ENCODE measurements at regions not wholly inside any gene's neighbourhood (a gene's known extent, or its start where the extent isn't known, plus 50 kb on each side); places are given as distances from the start of the nearest gene placed in this dataset.
"Not testable (repeated sequence)": the region's sequence is repeated elsewhere in the genome, so short reads cannot be mapped to it uniquely, and the experiment has no call there.

DNA sequence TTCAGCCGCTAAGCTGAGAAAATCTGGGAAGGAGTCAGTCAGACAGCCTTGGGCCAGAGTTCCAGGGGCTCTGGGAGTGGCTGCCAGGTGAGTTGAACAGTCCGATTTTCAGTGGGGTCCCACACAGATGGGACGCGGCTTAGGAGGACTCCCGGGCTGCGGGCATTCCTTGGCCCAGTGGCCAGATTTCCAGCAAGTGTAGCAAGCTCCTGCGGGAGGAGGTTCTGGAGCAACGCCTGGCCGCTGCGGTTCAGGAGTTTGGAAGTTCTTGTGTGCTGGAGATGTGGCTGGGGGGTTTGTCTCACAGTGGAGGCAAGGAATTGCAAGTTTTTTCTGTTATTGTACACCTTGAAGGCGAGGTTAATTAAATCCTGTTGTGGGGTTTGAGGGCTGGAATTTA, 1020.1 kb upstream of the MANEA start:
- DNase-seq (ENCODE audit: low read depth, low spot score), result not testable (repeated sequence)

DNA sequence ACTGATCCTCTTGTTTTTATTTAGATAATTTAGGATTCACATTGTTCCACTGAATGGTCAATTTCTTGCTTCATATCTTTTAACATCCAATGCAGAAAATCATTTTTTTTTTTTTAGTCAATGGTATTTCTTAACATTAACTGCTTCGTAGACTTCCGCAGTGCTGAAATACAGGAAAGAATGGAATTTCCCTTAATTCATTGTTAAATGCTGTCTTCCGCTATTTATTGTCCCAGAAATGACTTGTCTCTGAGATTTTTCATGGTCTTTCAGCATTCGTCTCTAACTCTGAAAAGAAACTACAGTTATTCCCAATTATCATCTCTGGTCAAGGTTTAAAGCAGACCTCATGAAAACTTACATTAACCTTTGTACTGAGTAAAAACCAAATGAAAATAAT, 1029.1 kb upstream of the MANEA start:
- no peak for DNase-seq (ENCODE audit: low read depth, low spot score)

DNA sequence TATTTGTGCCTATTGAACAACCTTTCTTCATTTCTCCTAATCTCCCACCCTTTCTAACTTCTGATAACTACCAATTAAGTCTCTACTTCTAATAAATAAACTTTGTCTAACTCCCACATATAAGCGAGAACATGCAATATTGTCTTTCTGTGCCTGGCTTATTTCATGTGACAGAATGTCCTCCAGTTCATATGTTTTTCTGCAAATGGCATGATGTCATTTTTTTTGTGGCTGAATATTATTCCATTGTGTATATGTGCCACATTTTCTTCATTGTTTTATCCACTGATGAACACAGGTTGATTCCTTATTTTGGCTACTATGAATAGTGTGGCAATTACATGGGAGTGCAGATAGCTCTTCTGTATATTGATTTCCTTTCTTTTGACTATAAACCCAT, 1041.5 kb upstream of the MANEA start:
- no peak for DNase-seq (ENCODE audit: low read depth, low spot score)

DNA sequence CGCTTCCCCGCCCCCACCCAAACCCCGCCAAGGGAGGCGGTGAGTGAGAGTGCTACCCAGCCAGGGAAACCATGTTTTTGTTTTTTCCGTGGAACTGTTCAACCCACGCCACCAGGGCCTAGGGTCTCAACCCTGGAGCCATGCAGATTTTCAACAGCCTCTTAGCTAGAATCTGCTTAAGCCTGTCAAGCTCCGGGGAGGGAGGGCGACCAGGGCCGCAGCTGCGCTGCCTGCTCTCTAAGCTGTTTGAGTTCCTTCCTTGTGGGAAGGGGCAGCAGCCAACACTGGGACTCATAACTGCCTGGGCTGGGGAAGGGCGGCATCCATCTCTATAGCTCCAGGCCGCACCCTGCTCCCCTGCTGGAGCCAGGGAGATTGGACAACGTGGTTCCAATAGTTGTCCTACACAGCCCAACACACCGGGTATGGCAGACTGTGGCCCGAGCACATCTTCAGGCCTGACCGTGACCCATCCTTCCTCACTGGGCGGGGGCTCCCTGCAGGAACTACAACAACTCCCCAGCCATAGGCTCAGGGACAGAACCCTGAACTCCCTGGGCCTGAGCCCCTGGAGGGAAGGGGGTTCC, 1065.7 kb upstream of the MANEA start:
- no peak for DNase-seq (ENCODE audit: low read depth, low spot score)

DNA sequence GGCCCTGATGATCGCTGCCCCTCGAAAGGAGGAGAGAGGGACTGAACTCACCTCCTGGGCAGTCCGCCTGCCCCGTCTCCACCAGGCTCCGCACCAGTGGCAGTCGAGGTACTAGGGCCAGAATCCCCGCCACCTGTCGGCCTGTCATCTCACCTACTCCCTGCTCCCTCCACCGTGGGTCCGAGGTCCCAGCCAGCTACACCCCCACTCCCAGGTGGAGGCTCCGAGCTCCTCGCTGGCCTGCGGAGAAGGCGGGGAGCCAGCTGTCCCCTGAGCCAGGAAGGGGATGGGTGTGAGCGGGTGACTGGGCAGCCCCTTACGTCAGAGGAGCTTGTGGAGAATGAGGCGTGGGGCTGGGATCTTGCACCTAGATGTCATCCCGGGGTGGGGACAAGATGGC, 1066.5 kb upstream of the MANEA start:
- DNase-seq (ENCODE audit: low read depth, low spot score), result no peak

DNA sequence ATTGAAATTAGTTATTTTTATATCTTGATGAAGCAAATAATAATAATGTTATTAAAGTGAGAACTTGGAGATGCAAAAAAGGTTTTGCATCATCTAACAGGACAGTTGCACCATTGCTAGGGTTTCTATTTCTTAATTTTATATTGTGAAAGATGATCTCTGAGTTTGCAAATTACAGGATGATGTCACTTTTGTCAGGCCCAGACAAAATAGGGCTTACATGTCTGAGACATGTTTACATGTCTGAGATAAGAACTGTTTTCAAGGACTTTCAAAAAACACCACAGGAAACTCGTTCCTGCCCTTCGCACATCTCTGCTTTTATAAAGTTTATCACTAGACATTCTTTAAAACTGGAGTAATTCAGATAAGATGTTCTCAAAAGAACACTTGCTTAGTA, 1075.8 kb upstream of the MANEA start:
- no peak for DNase-seq (ENCODE audit: low read depth, low spot score)

DNA sequence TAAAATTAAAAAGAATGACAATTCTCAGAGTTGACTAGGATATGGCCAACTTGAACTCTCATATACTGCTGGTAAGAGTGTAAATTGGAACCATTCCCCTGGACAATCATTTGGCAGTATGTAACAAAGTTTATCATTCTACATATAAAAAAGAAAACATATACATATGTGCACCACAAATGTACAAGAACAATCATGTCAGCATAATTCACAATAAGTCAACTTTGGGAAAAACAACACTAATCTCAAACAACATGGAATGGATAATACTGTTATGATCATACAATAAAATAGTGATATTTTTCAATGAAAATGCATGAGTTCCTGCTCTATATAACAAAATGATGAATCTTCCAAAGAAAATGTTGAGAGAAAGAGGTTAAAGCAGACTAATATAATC, 1078.7 kb upstream of the EPHA7 start:
- DNase-seq (ENCODE audit: low read depth, low spot score), result no peak

DNA sequence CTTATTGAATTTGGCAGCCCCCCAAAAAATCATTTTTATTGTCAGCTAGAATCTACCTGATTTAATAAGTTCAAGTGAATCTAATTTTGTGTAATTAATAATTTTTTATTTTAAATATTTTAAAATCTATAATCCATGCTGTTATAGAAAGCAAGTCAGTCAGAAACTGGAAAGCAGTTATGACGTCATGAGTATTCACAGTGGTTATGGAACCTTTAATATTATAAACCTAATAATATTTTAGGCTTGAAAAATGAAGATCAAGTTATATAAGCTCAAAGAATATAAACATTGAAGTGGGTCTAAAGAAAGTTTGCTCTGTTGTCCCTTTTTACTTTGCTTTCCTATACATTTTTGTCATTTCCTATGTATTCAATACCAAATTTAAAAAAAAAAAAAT, 1075.1 kb upstream of the EPHA7 start:
- DNase-seq (ENCODE audit: low read depth, low spot score), result no peak

DNA sequence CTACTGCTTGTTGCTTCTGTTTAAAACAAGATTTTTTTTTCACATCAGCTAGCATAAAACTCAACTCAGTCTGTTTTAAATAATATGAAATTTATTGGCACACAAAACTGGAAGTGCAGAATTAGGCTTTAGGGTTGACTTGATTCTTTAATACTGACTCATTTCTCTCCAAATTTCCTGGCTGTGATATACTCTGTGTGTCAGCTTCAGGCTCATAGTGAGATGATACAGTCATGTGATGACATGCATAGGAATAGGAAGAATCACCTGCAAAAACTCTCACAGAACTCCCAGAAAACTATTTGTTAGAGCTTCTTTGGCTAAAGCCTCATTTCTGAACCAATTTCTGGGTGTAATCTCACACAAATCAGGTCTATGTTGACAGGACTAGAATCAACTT, 1068.0 kb upstream of the EPHA7 start:
- no peak for DNase-seq (ENCODE audit: low read depth, low spot score)

DNA sequence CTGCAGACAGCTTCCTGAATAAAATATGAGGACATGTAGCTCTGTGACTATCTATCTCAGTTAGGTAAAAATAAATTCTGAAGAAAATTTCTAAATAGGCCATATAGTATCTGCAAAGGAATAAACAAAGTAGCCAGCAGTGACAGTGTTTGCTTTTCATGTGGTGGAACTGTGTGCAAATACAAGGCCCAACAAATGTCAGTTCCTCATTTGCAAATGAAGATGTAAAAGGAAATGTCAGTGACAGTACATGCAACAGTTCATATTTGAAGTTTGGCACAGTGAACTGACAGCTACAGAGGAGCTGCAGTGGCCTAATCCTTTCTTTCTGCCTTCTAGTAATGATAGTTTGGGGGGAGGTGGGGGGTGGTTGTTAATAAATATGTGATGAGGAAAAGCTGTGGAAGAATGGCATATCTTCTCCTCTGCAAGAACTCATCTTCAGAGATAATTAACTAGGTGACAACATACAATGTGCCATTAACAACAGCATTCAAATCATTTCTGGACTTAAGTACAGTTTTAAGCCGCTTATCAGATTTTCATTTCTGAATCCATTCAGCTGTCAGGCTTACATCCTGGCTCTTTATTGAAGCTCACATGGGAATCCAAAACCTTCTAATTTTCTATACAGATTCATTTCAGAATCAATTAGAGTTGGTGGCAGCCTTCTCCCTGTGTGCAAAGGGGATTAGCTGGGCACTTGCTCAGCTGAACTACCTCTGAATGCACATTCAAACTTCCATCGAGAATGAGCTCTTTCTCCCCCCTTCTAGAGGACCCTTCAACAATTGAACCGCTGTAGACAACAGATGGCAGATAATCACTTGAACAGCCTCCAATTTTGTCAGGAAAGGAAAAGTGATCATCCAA, 1059.0 kb upstream of the EPHA7 start:
- DNase-seq (ENCODE audit: low read depth, low spot score), result no peak

DNA sequence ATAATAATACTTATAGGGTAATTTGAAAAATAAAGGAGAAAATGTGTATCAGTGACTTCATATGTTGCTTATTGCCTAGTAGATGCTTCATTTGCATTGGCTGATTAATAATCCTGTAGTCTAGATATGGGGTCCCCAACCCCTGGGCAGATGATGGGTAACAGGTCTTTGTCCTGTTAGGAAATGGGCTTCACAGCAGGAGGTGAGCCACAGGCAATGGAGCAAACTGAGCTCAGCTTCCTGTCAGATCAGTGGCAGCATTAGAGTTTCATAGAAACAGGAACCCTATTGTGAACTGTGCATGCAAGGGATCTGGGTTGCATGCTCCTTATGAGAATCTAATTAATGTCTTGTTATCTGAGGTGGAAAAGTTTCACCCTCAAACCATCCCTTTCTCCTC, 1049.5 kb upstream of the EPHA7 start:
- DNase-seq (ENCODE audit: low read depth, low spot score), result no peak

DNA sequence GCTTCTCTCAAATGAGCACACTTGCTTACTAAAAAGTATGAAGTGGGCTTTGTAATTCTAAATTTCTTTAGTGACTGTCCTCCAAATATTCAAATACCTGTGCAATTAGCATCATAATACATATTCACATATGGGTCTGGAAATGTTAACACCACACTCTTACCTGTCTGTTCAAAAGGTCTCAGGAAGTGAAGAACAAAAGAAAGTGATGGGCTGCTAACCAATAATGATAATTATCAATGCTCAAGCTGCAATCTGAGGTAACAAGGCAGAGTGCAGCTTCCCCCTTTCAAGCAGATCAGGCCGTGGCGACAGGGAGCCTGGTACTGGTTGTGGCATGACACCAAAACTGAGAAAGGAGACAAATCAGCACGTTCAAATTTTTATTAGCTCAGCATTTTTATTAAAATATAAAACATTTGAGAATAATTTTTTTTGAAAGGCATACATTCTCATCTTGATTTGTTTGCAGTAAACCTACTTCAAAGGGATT, 1044.7 kb upstream of the EPHA7 start:
- no peak for DNase-seq (ENCODE audit: low read depth, low spot score)

DNA sequence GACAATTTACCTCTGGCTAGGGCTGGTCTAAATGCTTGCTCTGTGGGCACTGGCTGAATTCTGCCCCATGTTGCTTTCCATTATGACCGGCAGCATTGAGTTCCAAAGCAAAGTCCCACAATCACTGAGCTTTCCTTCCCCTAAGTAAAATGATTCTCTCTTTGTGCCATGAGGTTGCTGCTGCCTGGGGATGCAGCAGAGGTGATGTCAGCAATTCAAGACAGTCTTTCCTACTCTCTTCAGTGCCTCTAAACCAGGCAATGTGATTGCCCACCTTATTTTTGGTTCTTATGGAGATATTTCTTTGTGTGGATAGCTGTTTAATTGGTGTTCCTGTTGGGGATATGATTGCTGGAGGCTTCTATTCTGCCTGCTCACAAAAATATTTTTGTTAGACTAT, 1043.9 kb upstream of the EPHA7 start:
- no peak for DNase-seq (ENCODE audit: low read depth, low spot score)

DNA sequence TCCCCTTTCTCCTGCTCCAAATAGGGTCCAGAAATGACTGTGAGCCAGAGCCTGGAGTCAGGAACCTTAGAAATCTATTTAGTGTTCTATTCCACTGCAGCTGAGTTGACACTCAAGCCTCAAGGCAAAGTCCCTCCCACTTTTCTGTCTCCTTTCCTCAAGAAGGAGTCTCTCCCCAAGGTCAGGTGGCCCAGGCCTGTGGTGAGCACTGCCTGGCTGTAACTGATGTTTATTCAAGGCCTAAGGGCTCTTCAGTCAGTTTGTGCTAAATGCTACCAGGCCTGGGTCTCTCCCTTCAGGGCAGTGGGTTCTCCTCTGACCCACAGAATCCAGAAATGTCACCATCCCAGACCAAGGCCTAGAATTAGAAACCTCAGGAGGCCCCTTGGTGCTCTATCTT, 1042.9 kb upstream of the EPHA7 start:
- DNase-seq (ENCODE audit: low read depth, low spot score), result peak; percentile 32

DNA sequence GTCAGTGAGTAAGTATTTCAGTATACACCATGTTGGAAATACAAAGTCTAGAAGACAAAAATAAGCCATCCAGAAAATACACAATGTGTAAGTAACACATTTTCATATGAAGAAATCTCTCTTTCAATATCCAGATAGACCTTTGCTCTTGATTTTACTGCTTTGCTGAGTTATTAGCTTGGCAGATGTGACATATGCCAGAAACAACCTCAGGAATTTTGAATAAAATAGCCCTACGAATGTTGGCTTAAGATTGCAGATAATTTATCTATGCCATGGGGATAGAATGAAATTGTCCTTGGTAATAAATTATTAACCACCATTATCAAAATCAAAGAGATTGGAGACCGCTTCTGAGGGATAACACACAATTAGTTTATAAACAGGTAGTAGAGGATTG, 1036.9 kb upstream of the EPHA7 start:
- no peak for DNase-seq (ENCODE audit: low read depth, low spot score)

DNA sequence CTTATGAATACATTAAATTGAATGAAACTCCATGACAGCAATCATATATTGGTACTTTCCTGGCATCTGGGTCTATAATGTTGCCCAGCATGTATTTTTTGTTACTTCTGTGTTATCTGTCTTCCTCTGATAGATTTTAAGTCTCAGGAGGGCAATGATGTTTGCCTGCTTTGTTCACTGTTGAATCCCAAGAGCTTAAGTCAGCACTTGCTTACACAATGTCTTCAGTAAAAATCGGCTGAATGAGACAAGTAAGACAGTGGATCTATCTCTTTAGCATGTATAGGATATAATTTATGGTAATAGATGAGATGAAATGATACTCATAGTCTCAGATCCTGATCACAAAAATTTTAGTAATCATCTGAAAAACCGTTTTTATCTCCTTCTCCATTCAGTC, 1034.9 kb upstream of the EPHA7 start:
- no peak for DNase-seq (ENCODE audit: low read depth, low spot score)

DNA sequence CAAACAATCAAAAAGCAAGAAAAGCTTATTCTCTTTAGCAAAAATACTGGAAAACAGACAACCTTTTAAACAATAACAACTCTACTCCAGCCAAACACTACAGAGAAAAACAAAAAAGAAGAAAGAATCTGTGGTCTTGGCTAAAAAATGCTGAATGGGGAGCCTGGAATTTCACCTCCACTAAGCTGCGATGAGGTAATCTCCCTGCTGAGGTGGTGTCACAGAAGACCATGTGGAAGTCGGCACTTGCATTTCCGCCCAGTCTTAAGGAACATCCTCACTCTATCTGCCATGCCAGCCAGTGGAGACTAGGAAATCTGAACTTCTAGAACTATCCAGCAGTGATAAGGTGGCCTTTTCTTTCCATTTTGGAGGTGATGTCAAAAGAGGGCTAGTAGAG, 1026.8 kb upstream of the EPHA7 start:
- no peak for DNase-seq (ENCODE audit: low read depth, low spot score)

DNA sequence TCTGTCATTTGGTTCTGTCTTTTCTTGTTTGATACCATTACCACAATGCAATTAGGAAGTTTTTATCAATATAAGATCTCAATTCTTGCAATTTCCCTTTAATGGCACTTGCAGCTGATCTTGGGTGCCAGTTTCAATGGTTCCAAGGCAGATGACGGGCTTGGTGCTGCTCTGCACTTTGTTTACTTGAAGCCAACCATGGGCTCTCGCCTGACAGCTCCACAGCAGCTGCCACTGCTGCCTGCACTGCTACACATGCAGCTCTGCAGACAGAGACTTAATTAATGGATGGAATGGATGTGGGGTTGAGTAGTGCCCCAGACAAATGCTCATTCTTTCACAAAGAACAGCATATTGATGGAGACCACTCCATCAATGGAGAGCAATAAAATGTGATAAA, 1024.3 kb upstream of the EPHA7 start:
- no peak for DNase-seq (ENCODE audit: low read depth, low spot score)

DNA sequence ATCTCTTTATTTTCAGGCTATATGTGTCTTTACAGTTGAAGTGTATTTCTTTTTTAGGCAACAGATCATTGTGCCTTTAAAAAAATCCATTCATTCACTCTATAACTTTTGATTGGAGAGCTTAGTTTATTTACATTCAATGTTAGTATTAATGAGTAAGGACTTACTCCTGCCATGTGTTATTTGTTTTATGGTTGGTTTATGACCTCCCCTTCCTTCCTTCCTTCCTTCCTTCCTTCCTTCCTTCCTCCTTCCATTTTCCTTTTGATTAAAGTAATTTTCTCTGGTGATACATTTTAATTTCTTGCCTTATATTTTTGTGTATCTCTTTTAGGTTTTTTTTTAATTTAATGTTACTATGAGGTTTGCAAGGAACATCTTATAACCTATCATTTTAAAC, 1005.3 kb upstream of the EPHA7 start:
- DNase-seq (ENCODE audit: low read depth, low spot score), result no peak

DNA sequence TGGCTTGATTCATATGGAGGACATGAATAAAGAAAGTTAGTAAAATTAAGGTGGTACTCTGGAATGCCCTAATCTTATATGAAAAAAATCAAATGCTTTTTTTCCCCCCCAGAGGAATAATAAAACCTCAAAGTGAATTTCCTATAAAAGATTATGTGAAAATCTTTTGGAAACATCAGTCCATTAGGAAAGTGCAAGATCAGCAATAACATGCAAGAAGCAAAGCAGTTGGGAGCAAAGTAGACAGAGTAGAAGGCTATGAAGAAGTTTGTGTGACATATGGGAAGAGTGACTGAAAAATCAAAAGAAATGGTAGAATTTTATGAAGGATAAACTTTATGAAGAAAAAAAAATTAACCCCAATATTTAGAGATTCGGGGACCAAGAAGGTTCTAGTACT, 998.0 kb upstream of the EPHA7 start:
- DNase-seq (ENCODE audit: low read depth, low spot score), result no peak

DNA sequence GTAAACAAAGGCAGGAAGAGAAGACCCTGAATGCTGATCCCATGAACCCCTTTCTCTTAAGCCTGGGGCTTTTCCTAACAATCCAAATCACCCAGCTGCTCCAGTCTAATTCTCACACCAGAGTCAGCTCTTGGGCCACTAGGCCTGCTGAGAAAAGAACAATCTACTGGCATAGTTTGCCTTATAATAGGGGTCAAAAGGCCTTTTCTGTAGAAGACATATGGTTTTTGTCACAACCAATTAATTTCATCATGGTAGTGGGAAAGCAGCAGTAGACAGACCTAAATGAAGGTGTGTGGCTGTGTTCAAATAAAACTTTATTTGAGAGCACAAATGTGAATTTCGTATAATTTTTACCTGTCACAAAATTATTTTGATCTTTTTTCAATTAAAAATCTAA, 994.7 kb upstream of the EPHA7 start:
- peak; percentile 3 for DNase-seq (ENCODE audit: low read depth, low spot score)

DNA sequence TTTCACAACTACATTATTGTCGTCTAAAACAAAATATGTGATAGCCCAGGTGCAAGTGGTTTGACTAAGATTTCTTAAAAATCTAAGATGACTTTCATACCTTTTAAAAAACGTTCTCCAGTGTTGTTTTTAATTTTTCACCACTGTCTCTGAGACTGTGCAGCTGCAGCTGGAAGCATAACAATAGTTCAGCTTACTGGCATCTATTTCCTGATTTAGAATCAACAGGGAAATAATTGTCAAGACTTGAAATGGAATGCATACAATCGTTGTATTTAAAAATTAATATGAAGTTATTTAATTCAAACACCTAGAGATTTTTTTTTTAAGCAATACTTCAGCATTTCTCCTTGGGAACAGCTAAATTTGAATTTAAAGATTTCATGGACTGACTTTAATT, 982.0 kb upstream of the EPHA7 start:
- no peak for DNase-seq (ENCODE audit: low read depth, low spot score)

DNA sequence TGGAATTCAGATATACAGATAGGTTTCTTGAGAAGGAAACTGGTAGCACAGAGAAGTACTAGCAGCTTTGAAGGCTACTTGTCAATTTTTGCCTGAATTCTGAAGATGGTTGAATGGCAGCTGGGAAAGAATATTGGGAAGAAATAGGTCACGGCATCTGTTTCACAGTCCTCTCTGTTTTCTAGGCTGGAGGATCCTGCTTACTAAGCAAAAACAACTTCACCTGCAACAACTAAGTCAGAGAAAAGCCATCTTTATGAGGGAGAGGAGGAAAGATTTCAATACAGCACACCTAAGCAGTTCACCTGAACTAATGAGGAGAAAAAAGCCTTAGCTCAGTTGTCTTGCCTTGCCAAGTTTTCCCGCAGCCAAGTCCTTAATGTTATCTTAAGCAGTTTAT, 975.5 kb upstream of the EPHA7 start:
- no peak for DNase-seq (ENCODE audit: low read depth, low spot score)

All from ELF-1 (cell line).